AG04450 (cell line): ENCODE measurements at regions not wholly inside any gene's neighbourhood (a gene's known extent, or its start where the extent isn't known, plus 50 kb on each side); places are given as distances from the start of the nearest gene placed in this dataset.

Experiments
- CTCF ChIA-PET: fragments of 300-600, 350-600 bp; formaldehyde crosslinking; extraction: SDS; loops from one replicate; lab custom pipeline; 2022; ENCODE audit warnings: antibody characterized with exemption, inconsistent platforms; lab: Charles Lee
- POLR2A ChIA-PET: fragments of 350-600 bp; formaldehyde crosslinking; extraction: SDS; loops from one replicate; lab custom pipeline; 2021; ENCODE audit warnings: antibody characterized with exemption, inconsistent platforms; lab: Yijun Ruan, JAX
- DNase-seq: peaks from one replicate; pipeline ENCODE4 v3.0.0-alpha.2; 2011; ENCODE audit warnings: low read depth, low spot score
- H3K27ac ChIP-seq: one replicate; pipeline ENCODE4 v1.5.1; 2012; ENCODE audit warnings: low read depth, low read length, control low read depth
- H3K27me3 ChIP-seq: one replicate; pipeline ENCODE4 v1.6.0; 2012; ENCODE audit warnings: low read length; ENCODE audit not compliant: control insufficient read depth, insufficient read depth
- H3K4me3 ChIP-seq: 2 replicates; pipeline ENCODE4 v1.5.1; 2011; ENCODE audit warnings: mild to moderate bottlenecking, low read depth, low read length, control low read depth
- H3K9me3 ChIP-seq: 2 replicates; pipeline ENCODE4 v1.5.1; 2012; ENCODE audit warnings: low read length; ENCODE audit not compliant: control insufficient read depth, insufficient read depth
- CTCF ChIP-seq: IDR thresholded peaks from 2 replicates; pipeline ENCODE4 v1.5.1; 2011; ENCODE audit warnings: low read depth, low read length, control low read depth, inconsistent platforms

- CTCF ChIA-PET: no interaction called here
Measured at GRCh38 chr18:1464444-1465217, 560.0 kb downstream of the ADCYAP1 start.

GRCh38 chr18:1466035-1466434 is 561.4 kb downstream of the ADCYAP1 start:
- Histone ChIP-seq H3K4me3 (no peak overlapping the region), H3K9me3 (peaks cover 12% of the 10 kb centered on the region), H3K27ac (no peak overlapping the region), H3K27me3 (no peaks in the 10 kb centered on the region)
- CTCF ChIA-PET: interaction anchor here (0.6 kb wide), 1 partner anchor 183 kb away, joined by 4 read pairs; no protein-coding TSS in a partner anchor
- no peak for DNase-seq
- TF ChIP-seq CTCF: no peak
- POLR2A ChIA-PET: no interaction called here

More at GRCh38 chr18:1464444-1465217, 560.0 kb downstream of the ADCYAP1 start:
- H3K27ac ChIP-seq: no peak overlapping the region
- peaks cover 12% of the 10 kb centered on the region for H3K9me3 ChIP-seq
- DNase-seq: no peak
- no peaks in the 10 kb centered on the region for H3K27me3 ChIP-seq
- TF ChIP-seq CTCF: no peak
- no peak overlapping the region for H3K4me3 ChIP-seq
- POLR2A ChIA-PET: no interaction called here

GRCh38 chr18:1467461-1467964 is 562.8 kb downstream of the ADCYAP1 start:
- no peak overlapping the region for H3K27ac ChIP-seq
- ChIA-PET POLR2A (no interaction called here), CTCF (no interaction called here)
- H3K4me3 ChIP-seq: no peak overlapping the region
- peaks cover 11% of the 10 kb centered on the region; the same call in 1 of the 2 replicates for H3K9me3 ChIP-seq
- no peak for TF ChIP-seq CTCF
- no peaks in the 10 kb centered on the region for H3K27me3 ChIP-seq
- no peak for DNase-seq

- Histone ChIP-seq H3K9me3 (peaks cover 11% of the 10 kb centered on the region; the same call in 1 of the 2 replicates), H3K4me3 (no peak overlapping the region), H3K27me3 (no peaks in the 10 kb centered on the region), H3K27ac (no peak overlapping the region)
- TF ChIP-seq CTCF: no peak
- POLR2A ChIA-PET: no interaction called here
- CTCF ChIA-PET: no interaction called here
- DNase-seq: no peak
Measured at GRCh38 chr18:1468550-1468949, 563.9 kb downstream of the ADCYAP1 start.

GRCh38 chr18:1475867-1476266 is 571.2 kb downstream of the ADCYAP1 start:
- POLR2A ChIA-PET: no interaction called here
- H3K27ac ChIP-seq: no peak overlapping the region
- no peak overlapping the region for H3K4me3 ChIP-seq
- CTCF ChIA-PET: no interaction called here
- DNase-seq: no peak
- peaks cover 12% of the 10 kb centered on the region; the same call in 1 of the 2 replicates for H3K9me3 ChIP-seq
- no peak for TF ChIP-seq CTCF
- H3K27me3 ChIP-seq: no peaks in the 10 kb centered on the region
